WTC11 (cell line): ENCODE measurements at regions not wholly inside any gene's neighbourhood (a gene's known extent, or its start where the extent isn't known, plus 50 kb on each side); places are given as distances from the start of the nearest gene placed in this dataset.

Experiments
- ATAC-seq: fragments of 200-7000 bp; cut with Tn5 transposase; 2 replicates; pipeline ENCODE4 v1.10.0; 2021; ENCODE audit warnings: mild to moderate bottlenecking, moderate library complexity
- CTCF ChIA-PET: fragments of 300-600 bp; sonication (Branson Sonifier 250); formaldehyde crosslinking; loops from one replicate; lab custom pipeline; 2021; ENCODE audit warnings: antibody characterized with exemption; lab: Charles Lee
- POLR2A ChIA-PET: fragments of 350-600 bp; sonication (Branson Sonifier 250); formaldehyde crosslinking; loops from one replicate; lab custom pipeline; 2021; ENCODE audit warnings: antibody characterized with exemption; lab: Charles Lee
- DNase-seq: peaks from one replicate; pipeline ENCODE4 v3.0.0; 2021; ENCODE audit warnings: low spot score
- H3K27ac Mint-ChIP-seq: 2 replicates; pipeline ENCODE4 v1.8.0; 2021; ENCODE audit warnings: mixed read lengths
- H3K27me3 Mint-ChIP-seq: 2 replicates; pipeline ENCODE4 v1.8.0; 2021; ENCODE audit warnings: low read depth, mild to moderate bottlenecking, moderate library complexity, mixed read lengths
- H3K36me3 Mint-ChIP-seq: 2 replicates; pipeline ENCODE4 v1.8.0; 2021; ENCODE audit warnings: mixed read lengths
- H3K4me1 Mint-ChIP-seq: 2 replicates; pipeline ENCODE4 v1.8.0; 2022; ENCODE audit warnings: mixed read lengths
- H3K4me3 Mint-ChIP-seq: 2 replicates; pipeline ENCODE4 v1.8.0; 2021; ENCODE audit warnings: mild to moderate bottlenecking, moderate library complexity, mixed read lengths
- H3K9me3 Mint-ChIP-seq: 2 replicates; pipeline ENCODE4 v1.8.0; 2021; ENCODE audit warnings: mixed read lengths
- EMX1 ChIP-seq: fragments of 250-450 bp; sonication (Bioruptor Pico); IDR thresholded peaks from 2 replicates; pipeline ENCODE4 v1.8.0; 2021; ENCODE audit warnings: mild to moderate bottlenecking
- FOXJ3 ChIP-seq: sonication (generic); formaldehyde crosslinking; IDR thresholded peaks from 2 replicates; pipeline ENCODE4 v1.9.0; 2021; ENCODE audit warnings: missing genetic modification reagents, mild to moderate bottlenecking, borderline replicate concordance
- GABPB1 ChIP-seq: sonication (generic); formaldehyde crosslinking; IDR thresholded peaks from 2 replicates; pipeline ENCODE4 v1.8.1; 2023; ENCODE audit warnings: mild to moderate bottlenecking, missing genetic modification reagents
- MYBL2 ChIP-seq: sonication (generic); formaldehyde crosslinking; IDR thresholded peaks from 2 replicates; pipeline ENCODE4 v1.8.1; 2023; ENCODE audit warnings: mild to moderate bottlenecking, moderate library complexity, missing genetic modification reagents
- NR2C2 ChIP-seq: sonication (generic); formaldehyde crosslinking; IDR thresholded peaks from 2 replicates; pipeline ENCODE4 v1.8.0; 2022; ENCODE audit warnings: mild to moderate bottlenecking, missing genetic modification reagents
- RELA ChIP-seq: sonication (generic); formaldehyde crosslinking; IDR thresholded peaks from 2 replicates; pipeline ENCODE4 v1.8.1; 2022; ENCODE audit warnings: missing genetic modification reagents, mild to moderate bottlenecking, borderline replicate concordance
- SP1 ChIP-seq: sonication (generic); formaldehyde crosslinking; conservative IDR thresholded peaks from 2 replicates; pipeline ENCODE4 v1.8.1; 2022; ENCODE audit warnings: missing genetic modification reagents
- TEAD1 ChIP-seq: sonication (generic); formaldehyde crosslinking; IDR thresholded peaks from 2 replicates; pipeline ENCODE4 v1.8.0; 2022; ENCODE audit warnings: mild to moderate bottlenecking, missing genetic modification reagents
- ZNF121 ChIP-seq: sonication (generic); formaldehyde crosslinking; IDR thresholded peaks from 2 replicates; pipeline ENCODE4 v1.8.0; 2023; ENCODE audit warnings: missing genetic modification reagents
- ZNF396 ChIP-seq: fragments of 250-450 bp; sonication (Bioruptor Pico); IDR thresholded peaks from 2 replicates; pipeline ENCODE4 v1.8.0; 2021; ENCODE audit warnings: mild to moderate bottlenecking, moderate library complexity, borderline replicate concordance
- ZNF416 ChIP-seq: fragments of 250-450 bp; sonication (Bioruptor Pico); IDR thresholded peaks from 2 replicates; pipeline ENCODE4 v1.9.0; 2021; ENCODE audit warnings: mild to moderate bottlenecking, inconsistent platforms
- TF ChIP-seq, protein P1 (sequence below): fragments of 250-450 bp; sonication (Bioruptor Pico); IDR thresholded peaks from 2 replicates; pipeline ENCODE4 v2.1.2; 2022; ENCODE audit warnings: mild to moderate bottlenecking, moderate library complexity
- TF ChIP-seq, protein P2 (sequence below): sonication (generic); formaldehyde crosslinking; IDR thresholded peaks from 2 replicates; pipeline ENCODE4 v1.8.1; 2023; ENCODE audit warnings: mild to moderate bottlenecking, missing genetic modification reagents
- TF ChIP-seq, protein P3 (sequence below): sonication (generic); formaldehyde crosslinking; IDR thresholded peaks from 2 replicates; pipeline ENCODE4 v1.8.0; 2022; ENCODE audit warnings: mild to moderate bottlenecking, missing genetic modification reagents
- TF ChIP-seq, protein P4 (sequence below): fragments of 250-450 bp; sonication (Bioruptor Pico); IDR thresholded peaks from 2 replicates; pipeline ENCODE4 v1.9.0; 2021; ENCODE audit warnings: moderate library complexity, mild to moderate bottlenecking, inconsistent platforms, borderline replicate concordance
- TF ChIP-seq, protein P5 (sequence below): sonication (generic); formaldehyde crosslinking; conservative IDR thresholded peaks from 2 replicates; pipeline ENCODE4 v1.8.1; 2023; ENCODE audit warnings: mild to moderate bottlenecking, low read depth, missing genetic modification reagents, moderate library complexity
- TF ChIP-seq, protein P6 (sequence below): sonication (generic); formaldehyde crosslinking; conservative IDR thresholded peaks from 2 replicates; pipeline ENCODE4 v1.8.1; 2022; ENCODE audit warnings: mild to moderate bottlenecking, missing genetic modification reagents

DNA sequence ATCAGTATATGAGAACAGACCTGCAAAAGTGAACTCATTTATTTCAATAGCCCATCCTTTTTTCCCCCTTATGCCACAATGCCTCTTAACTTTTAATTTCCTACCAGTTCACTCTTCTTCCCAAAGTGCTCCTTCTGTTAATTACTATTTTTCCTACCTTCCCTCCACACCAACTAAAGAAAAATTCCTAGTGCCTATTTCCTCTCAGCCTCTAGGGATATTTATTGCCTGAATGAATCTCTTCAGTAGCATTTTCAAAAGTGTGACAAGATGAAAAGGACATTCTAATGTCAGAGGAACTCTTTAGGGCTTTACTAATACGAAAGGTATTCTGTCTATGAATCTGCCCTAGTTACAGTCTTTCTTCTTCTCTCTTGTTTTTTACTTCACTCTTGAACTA, 181.1 kb upstream of the SPRY1 start (continued):
- TF ChIP-seq, protein P1, sequence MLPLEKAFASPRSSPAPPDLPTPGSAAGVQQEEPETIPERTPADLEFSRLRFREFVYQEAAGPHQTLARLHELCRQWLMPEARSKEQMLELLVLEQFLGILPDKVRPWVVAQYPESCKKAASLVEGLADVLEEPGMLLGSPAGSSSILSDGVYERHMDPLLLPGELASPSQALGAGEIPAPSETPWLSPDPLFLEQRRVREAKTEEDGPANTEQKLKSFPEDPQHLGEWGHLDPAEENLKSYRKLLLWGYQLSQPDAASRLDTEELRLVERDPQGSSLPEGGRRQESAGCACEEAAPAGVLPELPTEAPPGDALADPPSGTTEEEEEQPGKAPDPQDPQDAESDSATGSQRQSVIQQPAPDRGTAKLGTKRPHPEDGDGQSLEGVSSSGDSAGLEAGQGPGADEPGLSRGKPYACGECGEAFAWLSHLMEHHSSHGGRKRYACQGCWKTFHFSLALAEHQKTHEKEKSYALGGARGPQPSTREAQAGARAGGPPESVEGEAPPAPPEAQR (CRISPR knock-in tag): no peak
- TF ChIP-seq MYBL2 (CRISPR knock-in tag): no peak
- TF ChIP-seq, protein P2, sequence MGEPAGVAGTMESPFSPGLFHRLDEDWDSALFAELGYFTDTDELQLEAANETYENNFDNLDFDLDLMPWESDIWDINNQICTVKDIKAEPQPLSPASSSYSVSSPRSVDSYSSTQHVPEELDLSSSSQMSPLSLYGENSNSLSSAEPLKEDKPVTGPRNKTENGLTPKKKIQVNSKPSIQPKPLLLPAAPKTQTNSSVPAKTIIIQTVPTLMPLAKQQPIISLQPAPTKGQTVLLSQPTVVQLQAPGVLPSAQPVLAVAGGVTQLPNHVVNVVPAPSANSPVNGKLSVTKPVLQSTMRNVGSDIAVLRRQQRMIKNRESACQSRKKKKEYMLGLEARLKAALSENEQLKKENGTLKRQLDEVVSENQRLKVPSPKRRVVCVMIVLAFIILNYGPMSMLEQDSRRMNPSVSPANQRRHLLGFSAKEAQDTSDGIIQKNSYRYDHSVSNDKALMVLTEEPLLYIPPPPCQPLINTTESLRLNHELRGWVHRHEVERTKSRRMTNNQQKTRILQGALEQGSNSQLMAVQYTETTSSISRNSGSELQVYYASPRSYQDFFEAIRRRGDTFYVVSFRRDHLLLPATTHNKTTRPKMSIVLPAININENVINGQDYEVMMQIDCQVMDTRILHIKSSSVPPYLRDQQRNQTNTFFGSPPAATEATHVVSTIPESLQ (CRISPR knock-in tag): no peak

DNA sequence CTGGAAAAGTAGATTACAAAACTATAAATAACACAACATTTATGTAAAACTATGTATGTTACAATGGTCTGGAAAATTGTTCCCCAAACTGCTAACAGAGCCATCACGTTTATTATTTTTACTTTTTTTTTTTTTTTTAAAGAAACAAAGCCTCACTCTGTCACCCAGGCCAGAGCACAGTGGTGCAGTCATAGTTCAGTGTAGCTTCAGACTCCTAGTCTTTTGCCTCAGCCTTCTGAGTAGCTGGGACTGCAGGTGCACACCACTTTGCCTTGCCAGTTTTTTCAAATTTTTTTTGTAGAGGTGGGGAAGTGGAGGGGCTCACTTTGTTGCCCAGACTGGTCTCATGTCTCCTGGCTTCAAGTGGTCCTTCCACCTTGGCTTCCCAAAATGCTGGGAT, 180.1 kb upstream of the SPRY1 start:
- ATAC-seq (no peak), DNase-seq (no peak)
- Mint-ChIP-seq H3K36me3 (no peaks in the 10 kb centered on the region), H3K9me3 (no peaks in the 10 kb centered on the region), H3K27ac (no peak overlapping the region), H3K27me3 (no peaks in the 10 kb centered on the region), H3K4me3 (no peak overlapping the region), H3K4me1 (peaks cover 9% of the 10 kb centered on the region)
- TF ChIP-seq, protein P3, sequence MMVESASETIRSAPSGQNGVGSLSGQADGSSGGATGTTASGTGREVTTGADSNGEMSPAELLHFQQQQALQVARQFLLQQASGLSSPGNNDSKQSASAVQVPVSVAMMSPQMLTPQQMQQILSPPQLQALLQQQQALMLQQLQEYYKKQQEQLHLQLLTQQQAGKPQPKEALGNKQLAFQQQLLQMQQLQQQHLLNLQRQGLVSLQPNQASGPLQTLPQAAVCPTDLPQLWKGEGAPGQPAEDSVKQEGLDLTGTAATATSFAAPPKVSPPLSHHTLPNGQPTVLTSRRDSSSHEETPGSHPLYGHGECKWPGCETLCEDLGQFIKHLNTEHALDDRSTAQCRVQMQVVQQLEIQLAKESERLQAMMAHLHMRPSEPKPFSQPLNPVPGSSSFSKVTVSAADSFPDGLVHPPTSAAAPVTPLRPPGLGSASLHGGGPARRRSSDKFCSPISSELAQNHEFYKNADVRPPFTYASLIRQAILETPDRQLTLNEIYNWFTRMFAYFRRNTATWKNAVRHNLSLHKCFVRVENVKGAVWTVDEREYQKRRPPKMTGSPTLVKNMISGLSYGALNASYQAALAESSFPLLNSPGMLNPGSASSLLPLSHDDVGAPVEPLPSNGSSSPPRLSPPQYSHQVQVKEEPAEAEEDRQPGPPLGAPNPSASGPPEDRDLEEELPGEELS: no peak
- TF ChIP-seq, protein P4, sequence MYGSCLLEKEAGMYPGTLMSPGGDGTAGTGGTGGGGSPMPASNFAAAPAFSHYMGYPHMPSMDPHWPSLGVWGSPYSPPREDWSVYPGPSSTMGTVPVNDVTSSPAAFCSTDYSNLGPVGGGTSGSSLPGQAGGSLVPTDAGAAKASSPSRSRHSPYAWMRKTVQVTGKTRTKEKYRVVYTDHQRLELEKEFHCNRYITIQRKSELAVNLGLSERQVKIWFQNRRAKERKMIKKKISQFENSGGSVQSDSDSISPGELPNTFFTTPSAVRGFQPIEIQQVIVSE (CRISPR knock-in tag): no peak
- no peak for TF ChIP-seq NR2C2 (CRISPR knock-in tag)
- TF ChIP-seq, protein P5, sequence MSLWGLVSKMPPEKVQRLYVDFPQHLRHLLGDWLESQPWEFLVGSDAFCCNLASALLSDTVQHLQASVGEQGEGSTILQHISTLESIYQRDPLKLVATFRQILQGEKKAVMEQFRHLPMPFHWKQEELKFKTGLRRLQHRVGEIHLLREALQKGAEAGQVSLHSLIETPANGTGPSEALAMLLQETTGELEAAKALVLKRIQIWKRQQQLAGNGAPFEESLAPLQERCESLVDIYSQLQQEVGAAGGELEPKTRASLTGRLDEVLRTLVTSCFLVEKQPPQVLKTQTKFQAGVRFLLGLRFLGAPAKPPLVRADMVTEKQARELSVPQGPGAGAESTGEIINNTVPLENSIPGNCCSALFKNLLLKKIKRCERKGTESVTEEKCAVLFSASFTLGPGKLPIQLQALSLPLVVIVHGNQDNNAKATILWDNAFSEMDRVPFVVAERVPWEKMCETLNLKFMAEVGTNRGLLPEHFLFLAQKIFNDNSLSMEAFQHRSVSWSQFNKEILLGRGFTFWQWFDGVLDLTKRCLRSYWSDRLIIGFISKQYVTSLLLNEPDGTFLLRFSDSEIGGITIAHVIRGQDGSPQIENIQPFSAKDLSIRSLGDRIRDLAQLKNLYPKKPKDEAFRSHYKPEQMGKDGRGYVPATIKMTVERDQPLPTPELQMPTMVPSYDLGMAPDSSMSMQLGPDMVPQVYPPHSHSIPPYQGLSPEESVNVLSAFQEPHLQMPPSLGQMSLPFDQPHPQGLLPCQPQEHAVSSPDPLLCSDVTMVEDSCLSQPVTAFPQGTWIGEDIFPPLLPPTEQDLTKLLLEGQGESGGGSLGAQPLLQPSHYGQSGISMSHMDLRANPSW: no peak
- TF ChIP-seq, protein P6, sequence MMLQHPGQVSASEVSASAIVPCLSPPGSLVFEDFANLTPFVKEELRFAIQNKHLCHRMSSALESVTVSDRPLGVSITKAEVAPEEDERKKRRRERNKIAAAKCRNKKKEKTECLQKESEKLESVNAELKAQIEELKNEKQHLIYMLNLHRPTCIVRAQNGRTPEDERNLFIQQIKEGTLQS: no peak
- TF ChIP-seq EMX1: no peak
- no peak for TF ChIP-seq ZNF416 (CRISPR knock-in tag)
- no peak for TF ChIP-seq ZNF396 (CRISPR knock-in tag)
- no peak for TF ChIP-seq ZNF121
- no peak for TF ChIP-seq SP1 (CRISPR knock-in tag)
- no peak for TF ChIP-seq RELA
- no peak for TF ChIP-seq FOXJ3 (CRISPR knock-in tag)
- no peak for TF ChIP-seq GABPB1
- no peak for TF ChIP-seq TEAD1 (CRISPR knock-in tag)
- ChIA-PET POLR2A (no interaction called here), CTCF (interaction anchor here (1.3 kb wide), 1 partner anchor 16 kb away, joined by 4 read pairs; no protein-coding TSS in a partner anchor)
